ENCODE measurements at regions not wholly inside any gene's neighbourhood (a gene's known extent, or its start where the extent isn't known, plus 50 kb on each side); places are given as distances from the start of the nearest gene placed in this dataset.

DNA sequence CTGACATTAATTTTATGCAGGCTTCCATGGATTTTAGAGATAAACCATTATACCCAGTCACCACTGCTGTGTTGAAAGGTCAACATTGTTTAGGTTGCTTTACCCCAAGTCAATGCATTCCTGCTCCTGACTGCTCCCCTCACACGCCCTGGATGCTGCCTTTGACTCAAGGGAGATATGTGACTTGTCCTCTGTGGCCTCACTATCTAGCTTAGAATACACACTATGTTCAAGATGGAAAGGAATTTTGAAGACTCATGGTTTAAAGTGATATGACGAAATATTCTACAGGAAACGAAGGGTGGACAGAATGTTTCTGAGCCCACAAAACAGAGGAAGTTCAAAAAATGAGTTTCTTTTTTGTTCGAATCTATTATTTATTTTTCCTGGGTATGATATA lies 170.4 kb upstream of the NR5A2 start:
- H3K4me1 ChIP-seq, result no peaks in the 10 kb centered on the region
- no peaks in the 10 kb centered on the region for H3K9me3 ChIP-seq
- no peak for DNase-seq
- intact Hi-C loops (cut with DNase I), result no loop called here
- TF ChIP-seq, protein P1, sequence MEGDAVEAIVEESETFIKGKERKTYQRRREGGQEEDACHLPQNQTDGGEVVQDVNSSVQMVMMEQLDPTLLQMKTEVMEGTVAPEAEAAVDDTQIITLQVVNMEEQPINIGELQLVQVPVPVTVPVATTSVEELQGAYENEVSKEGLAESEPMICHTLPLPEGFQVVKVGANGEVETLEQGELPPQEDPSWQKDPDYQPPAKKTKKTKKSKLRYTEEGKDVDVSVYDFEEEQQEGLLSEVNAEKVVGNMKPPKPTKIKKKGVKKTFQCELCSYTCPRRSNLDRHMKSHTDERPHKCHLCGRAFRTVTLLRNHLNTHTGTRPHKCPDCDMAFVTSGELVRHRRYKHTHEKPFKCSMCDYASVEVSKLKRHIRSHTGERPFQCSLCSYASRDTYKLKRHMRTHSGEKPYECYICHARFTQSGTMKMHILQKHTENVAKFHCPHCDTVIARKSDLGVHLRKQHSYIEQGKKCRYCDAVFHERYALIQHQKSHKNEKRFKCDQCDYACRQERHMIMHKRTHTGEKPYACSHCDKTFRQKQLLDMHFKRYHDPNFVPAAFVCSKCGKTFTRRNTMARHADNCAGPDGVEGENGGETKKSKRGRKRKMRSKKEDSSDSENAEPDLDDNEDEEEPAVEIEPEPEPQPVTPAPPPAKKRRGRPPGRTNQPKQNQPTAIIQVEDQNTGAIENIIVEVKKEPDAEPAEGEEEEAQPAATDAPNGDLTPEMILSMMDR (IDR thresholded peaks at IDR 0.05), result no peak
- H3K9ac ChIP-seq (ENCODE audit: low read depth in 2 of 2, low read length in 2 of 2), result no peak overlapping the region
- no peak overlapping the region for H3K27ac ChIP-seq
- H3K4me3 ChIP-seq, result no peak overlapping the region
- H3K36me3 ChIP-seq, result no peaks in the 10 kb centered on the region
- H3K27me3 ChIP-seq, result no peaks in the 10 kb centered on the region

DNA sequence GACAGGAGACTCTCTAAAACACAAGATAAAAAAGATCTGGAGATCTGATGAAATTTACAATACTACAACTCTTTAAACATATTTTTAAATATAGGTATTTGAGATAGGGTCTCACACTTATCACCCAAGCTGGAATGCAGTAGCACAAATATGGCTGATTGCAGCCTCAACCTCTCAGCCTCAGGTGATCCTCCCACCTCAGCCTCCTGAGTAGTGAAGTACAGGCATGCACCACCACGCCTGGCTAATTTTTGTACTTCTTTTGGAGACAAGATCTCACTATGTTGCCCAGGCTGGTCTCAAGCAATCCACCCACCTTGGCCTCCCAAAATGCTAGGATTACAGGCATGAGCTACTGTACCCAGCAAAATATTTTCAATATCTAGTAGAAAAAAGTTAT lies 170.0 kb upstream of the NR5A2 start:
- intact Hi-C loops (cut with DNase I), result no loop called here
- Histone ChIP-seq H3K9ac (ENCODE audit: low read depth in 2 of 2, low read length in 2 of 2) (no peak overlapping the region), H3K27ac (no peak overlapping the region), H3K36me3 (no peaks in the 10 kb centered on the region), H3K4me3 (no peak overlapping the region), H3K9me3 (no peaks in the 10 kb centered on the region), H3K27me3 (no peaks in the 10 kb centered on the region), H3K4me1 (no peaks in the 10 kb centered on the region)
- no peak for DNase-seq
- TF ChIP-seq, protein P1 (IDR thresholded peaks at IDR 0.05), result no peak

DNA sequence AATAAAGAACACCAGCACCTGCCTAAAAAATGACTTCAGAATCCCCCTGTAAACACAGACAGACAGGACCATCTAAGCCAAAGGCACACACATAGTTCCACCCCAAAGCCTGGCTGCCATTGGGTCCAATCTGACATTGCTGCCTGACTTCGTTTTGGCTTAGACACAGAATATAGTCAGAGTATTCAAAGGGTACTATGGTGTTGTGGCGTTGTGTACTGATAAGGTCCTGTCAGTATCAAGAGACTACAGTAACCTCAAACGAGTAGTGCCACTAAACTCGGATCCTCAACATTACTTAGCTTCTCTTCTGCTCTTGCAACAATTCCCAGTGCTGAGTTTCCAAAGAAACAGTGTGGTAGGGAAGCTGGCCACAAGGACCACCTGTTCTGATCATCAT lies 169.3 kb upstream of the NR5A2 start:
- intact Hi-C loops (cut with DNase I), result no loop called here
- Histone ChIP-seq H3K9ac (ENCODE audit: low read depth in 2 of 2, low read length in 2 of 2) (no peak overlapping the region), H3K27me3 (no peaks in the 10 kb centered on the region), H3K4me3 (no peak overlapping the region), H3K9me3 (no peaks in the 10 kb centered on the region), H3K27ac (no peak overlapping the region), H3K36me3 (no peaks in the 10 kb centered on the region), H3K4me1 (no peaks in the 10 kb centered on the region)
- DNase-seq, result no peak
- TF ChIP-seq, protein P1 (IDR thresholded peaks at IDR 0.05), result no peak

DNA sequence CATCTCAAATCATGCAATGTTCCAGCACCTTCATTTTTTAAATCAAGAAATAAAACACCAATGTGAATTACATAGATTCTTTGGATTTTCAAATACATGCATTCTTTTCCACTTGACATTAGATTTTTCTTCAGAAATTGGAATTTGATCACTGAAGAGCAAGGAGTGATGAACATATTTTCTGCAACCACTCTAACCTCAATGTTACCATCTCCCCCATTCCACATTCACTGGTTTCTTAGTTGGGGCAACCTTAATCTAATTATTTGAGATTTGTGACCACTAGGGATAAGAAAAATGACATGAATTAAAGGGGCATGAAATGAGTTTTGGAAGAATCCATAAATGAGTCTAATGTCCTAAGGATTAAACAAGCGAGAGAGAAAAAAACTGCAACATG lies 168.7 kb upstream of the NR5A2 start:
- intact Hi-C loops (cut with DNase I), result no loop called here
- Histone ChIP-seq H3K36me3 (no peaks in the 10 kb centered on the region), H3K4me1 (no peaks in the 10 kb centered on the region), H3K27ac (no peak overlapping the region), H3K9ac (ENCODE audit: low read depth in 2 of 2, low read length in 2 of 2) (no peak overlapping the region), H3K27me3 (no peaks in the 10 kb centered on the region), H3K9me3 (no peaks in the 10 kb centered on the region), H3K4me3 (no peak overlapping the region)
- no peak for DNase-seq
- TF ChIP-seq, protein P1 (IDR thresholded peaks at IDR 0.05), result no peak

DNA sequence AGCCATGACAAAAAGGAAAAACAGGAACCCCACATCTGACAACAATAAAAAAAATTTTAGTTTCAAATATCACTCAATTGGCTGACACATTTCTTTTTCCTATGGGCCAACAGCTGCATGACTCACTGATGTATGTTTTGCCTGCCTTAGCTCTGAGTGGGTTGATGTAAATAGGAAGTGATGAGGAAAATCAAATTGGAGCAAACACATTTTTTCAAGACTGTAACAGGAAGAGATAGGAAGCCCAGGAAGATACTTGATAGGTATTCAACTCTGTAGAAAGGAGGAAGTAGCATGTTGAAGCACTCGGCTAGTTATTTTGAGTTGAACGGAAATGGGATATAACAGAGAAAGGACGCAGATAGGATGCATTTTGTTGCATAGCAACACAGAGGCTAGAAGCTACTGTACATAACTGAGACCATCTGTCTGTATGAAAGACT lies 168.0 kb upstream of the NR5A2 start:
- Histone ChIP-seq H3K27ac (no peak overlapping the region), H3K9me3 (no peaks in the 10 kb centered on the region), H3K27me3 (no peaks in the 10 kb centered on the region), H3K36me3 (no peaks in the 10 kb centered on the region), H3K4me3 (no peak overlapping the region), H3K9ac (ENCODE audit: low read depth in 2 of 2, low read length in 2 of 2) (no peak overlapping the region), H3K4me1 (no peaks in the 10 kb centered on the region)
- TF ChIP-seq, protein P1 (IDR thresholded peaks at IDR 0.05), result no peak
- intact Hi-C loops (cut with DNase I), result no loop called here
- no peak for DNase-seq

Data from colonic mucosa (tissue), 4 donors.